ENCODE measurements at regions not wholly inside any gene's neighbourhood (a gene's known extent, or its start where the extent isn't known, plus 50 kb on each side); places are given as distances from the start of the nearest gene placed in this dataset.

- in situ Hi-C loops (cut with MboI; ENCODE audit: low sequenced_read_pairs in 4 of 4), result no loop called here
- no peaks in the 10 kb centered on the region for H3K9me3 ChIP-seq
Observed at GRCh38 chr20:12211361-12211760, 293.7 kb downstream of the BTBD3 start.

DNA sequence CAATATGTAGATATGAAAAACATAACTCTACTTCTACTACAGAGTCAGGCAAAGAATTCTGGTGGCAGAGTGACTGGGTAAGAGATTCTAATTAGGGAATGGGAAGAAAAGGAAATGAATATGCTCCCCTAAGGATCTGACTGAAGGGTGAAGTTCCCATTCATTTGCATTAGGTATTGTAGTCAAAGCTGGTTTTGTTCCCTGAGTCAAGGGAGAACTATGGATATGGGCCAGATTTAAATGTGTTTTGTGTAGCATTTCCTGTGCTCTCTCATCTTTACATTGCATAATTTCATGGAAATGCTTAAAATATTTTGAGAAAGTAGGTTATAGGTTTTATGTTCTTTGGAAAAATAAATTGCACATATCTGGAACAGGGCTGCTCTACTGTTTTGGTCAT lies 299.7 kb downstream of the BTBD3 start:
- ATAC-seq (no peak), DNase-seq (no peak)
- H3K9me3 ChIP-seq, result no peaks in the 10 kb centered on the region
- in situ Hi-C loops (cut with MboI; ENCODE audit: low sequenced_read_pairs in 4 of 4), result no loop called here
- H3K4me1 ChIP-seq, result no peaks in the 10 kb centered on the region
- no peak for TF ChIP-seq POLR2A (IDR thresholded peaks at IDR 0.05)
- TF ChIP-seq, protein P1, sequence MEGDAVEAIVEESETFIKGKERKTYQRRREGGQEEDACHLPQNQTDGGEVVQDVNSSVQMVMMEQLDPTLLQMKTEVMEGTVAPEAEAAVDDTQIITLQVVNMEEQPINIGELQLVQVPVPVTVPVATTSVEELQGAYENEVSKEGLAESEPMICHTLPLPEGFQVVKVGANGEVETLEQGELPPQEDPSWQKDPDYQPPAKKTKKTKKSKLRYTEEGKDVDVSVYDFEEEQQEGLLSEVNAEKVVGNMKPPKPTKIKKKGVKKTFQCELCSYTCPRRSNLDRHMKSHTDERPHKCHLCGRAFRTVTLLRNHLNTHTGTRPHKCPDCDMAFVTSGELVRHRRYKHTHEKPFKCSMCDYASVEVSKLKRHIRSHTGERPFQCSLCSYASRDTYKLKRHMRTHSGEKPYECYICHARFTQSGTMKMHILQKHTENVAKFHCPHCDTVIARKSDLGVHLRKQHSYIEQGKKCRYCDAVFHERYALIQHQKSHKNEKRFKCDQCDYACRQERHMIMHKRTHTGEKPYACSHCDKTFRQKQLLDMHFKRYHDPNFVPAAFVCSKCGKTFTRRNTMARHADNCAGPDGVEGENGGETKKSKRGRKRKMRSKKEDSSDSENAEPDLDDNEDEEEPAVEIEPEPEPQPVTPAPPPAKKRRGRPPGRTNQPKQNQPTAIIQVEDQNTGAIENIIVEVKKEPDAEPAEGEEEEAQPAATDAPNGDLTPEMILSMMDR (IDR thresholded peaks at IDR 0.05 in 4 of 5, conservative IDR thresholded peaks at IDR 0.05 in 1 of 5), result no peak
- H3K36me3 ChIP-seq, result no peaks in the 10 kb centered on the region
- intact Hi-C loops (cut with DNase I; ENCODE audit: low total_unique reads), result no loop called here
- no peak overlapping the region for H3K27ac ChIP-seq
- no peak overlapping the region for H3K4me3 ChIP-seq
- no peaks in the 10 kb centered on the region for H3K27me3 ChIP-seq

More at GRCh38 chr20:12211361-12211760, 293.7 kb downstream of the BTBD3 start:
- intact Hi-C loops (cut with DNase I; ENCODE audit: low total_unique reads), result no loop called here
- ATAC-seq (no peak), DNase-seq (no peak)
- no peaks in the 10 kb centered on the region for H3K36me3 ChIP-seq
- TF ChIP-seq, protein P1 (IDR thresholded peaks at IDR 0.05 in 4 of 5, conservative IDR thresholded peaks at IDR 0.05 in 1 of 5), result no peak
- TF ChIP-seq POLR2A (IDR thresholded peaks at IDR 0.05), result no peak
- H3K27ac ChIP-seq, result no peak overlapping the region
- no peaks in the 10 kb centered on the region for H3K4me1 ChIP-seq
- no peaks in the 10 kb centered on the region for H3K27me3 ChIP-seq
- no peak overlapping the region for H3K4me3 ChIP-seq

DNA sequence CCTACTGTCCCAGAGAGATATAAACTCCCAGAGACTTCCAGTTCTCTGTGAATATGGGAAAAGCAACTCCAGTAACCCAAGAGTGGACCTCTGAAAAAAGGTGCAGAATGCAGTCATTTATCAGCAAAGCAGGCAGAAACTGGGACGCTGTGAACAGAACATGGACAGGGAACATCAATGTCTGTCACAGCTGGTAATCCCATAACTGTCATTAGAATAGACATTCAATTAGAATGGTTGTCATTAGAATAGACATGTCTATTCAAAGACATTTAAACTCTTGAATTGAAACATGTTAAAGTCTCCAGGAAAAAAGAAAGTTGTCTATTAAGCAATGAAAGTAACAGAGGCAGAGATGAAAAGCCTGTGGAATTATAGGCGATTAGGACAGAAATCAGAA lies 302.1 kb downstream of the BTBD3 start:
- Histone ChIP-seq H3K9me3 (no peaks in the 10 kb centered on the region), H3K4me3 (no peak overlapping the region), H3K27me3 (no peaks in the 10 kb centered on the region), H3K36me3 (no peaks in the 10 kb centered on the region), H3K4me1 (no peaks in the 10 kb centered on the region), H3K27ac (no peak overlapping the region)
- intact Hi-C loops (cut with DNase I; ENCODE audit: low total_unique reads) (no loop called here), in situ Hi-C loops (cut with MboI; ENCODE audit: low sequenced_read_pairs in 4 of 4) (no loop called here)
- TF ChIP-seq, protein P1 (IDR thresholded peaks at IDR 0.05 in 4 of 5, conservative IDR thresholded peaks at IDR 0.05 in 1 of 5), result no peak
- TF ChIP-seq POLR2A (IDR thresholded peaks at IDR 0.05), result no peak
- DNase-seq (no peak), ATAC-seq (no peak)

- intact Hi-C loops (cut with DNase I; ENCODE audit: low total_unique reads) (no loop called here), in situ Hi-C loops (cut with MboI; ENCODE audit: low sequenced_read_pairs in 4 of 4) (no loop called here)
- Histone ChIP-seq H3K9me3 (no peaks in the 10 kb centered on the region), H3K36me3 (no peaks in the 10 kb centered on the region), H3K4me1 (no peaks in the 10 kb centered on the region), H3K27me3 (no peaks in the 10 kb centered on the region), H3K27ac (no peak overlapping the region), H3K4me3 (no peak overlapping the region)
- DNase-seq (no peak), ATAC-seq (no peak)
- TF ChIP-seq POLR2A (IDR thresholded peaks at IDR 0.05), result no peak
- TF ChIP-seq, protein P1 (IDR thresholded peaks at IDR 0.05 in 4 of 5, conservative IDR thresholded peaks at IDR 0.05 in 1 of 5), result no peak
Observed at GRCh38 chr20:12223057-12223456, 305.4 kb downstream of the BTBD3 start.

- no peaks in the 10 kb centered on the region for H3K4me1 ChIP-seq
- no peak for TF ChIP-seq POLR2A (IDR thresholded peaks at IDR 0.05)
- TF ChIP-seq, protein P1 (IDR thresholded peaks at IDR 0.05 in 4 of 5, conservative IDR thresholded peaks at IDR 0.05 in 1 of 5), result no peak
- intact Hi-C loops (cut with DNase I; ENCODE audit: low total_unique reads), result no loop called here
- H3K27me3 ChIP-seq, result no peaks in the 10 kb centered on the region
- no peaks in the 10 kb centered on the region for H3K36me3 ChIP-seq
- in situ Hi-C loops (cut with MboI; ENCODE audit: low sequenced_read_pairs in 4 of 4), result no loop called here
- H3K9me3 ChIP-seq, result no peaks in the 10 kb centered on the region
- DNase-seq (no peak), ATAC-seq (no peak)
- no peak overlapping the region for H3K27ac ChIP-seq
- no peak overlapping the region for H3K4me3 ChIP-seq
Observed at GRCh38 chr20:12225898-12226297, 308.2 kb downstream of the BTBD3 start.
